Mucosa of rectum (tissue), 2 donors: ENCODE measurements at regions not wholly inside any gene's neighbourhood (a gene's known extent, or its start where the extent isn't known, plus 50 kb on each side); places are given as distances from the start of the nearest gene placed in this dataset.

Source experiments
- H3K27ac ChIP-seq, 2 donors: one replicate each; pipeline ENCODE4 v1.7.0; 2013; ENCODE audit warnings: inconsistent platforms in 2 of 2, low read depth in 2 of 2, low read length in 2 of 2
- H3K27me3 ChIP-seq, 2 donors: one replicate each; pipeline ENCODE4 v1.7.0; 2013; ENCODE audit warnings: low read length in 2 of 2; ENCODE audit not compliant: control insufficient read depth in 2 of 2, insufficient read depth in 2 of 2
- H3K36me3 ChIP-seq, 2 donors: one replicate each; pipeline ENCODE4 v1.7.0; 2013; ENCODE audit warnings: low read length in 2 of 2; ENCODE audit not compliant: control insufficient read depth in 2 of 2, insufficient read depth in 2 of 2
- H3K4me1 ChIP-seq, 2 donors: one replicate each; pipeline ENCODE4 v1.7.0; 2013; ENCODE audit warnings: low read length in 2 of 2, mild to moderate bottlenecking in 1 of 2; ENCODE audit not compliant: control insufficient read depth in 2 of 2, insufficient read depth in 2 of 2
- H3K4me3 ChIP-seq, 2 donors: one replicate each; pipeline ENCODE4 v1.7.0; 2013; ENCODE audit warnings: low read length in 2 of 2
- H3K9ac ChIP-seq, 2 donors: one replicate each; pipeline ENCODE4 v1.7.0; 2013; ENCODE audit warnings: low read length in 2 of 2, low read depth in 1 of 2, mild to moderate bottlenecking in 1 of 2
- H3K9me3 ChIP-seq, 2 donors: one replicate each; pipeline ENCODE4 v1.7.0; 2013; ENCODE audit warnings: low read length in 2 of 2; ENCODE audit not compliant: control insufficient read depth in 2 of 2
- donor health status: healthy.
- donor health status: Normal muscosa, but diverticular disease.

- Histone ChIP-seq H3K4me1 (peaks cover 4 to 11% of the 10 kb centered on the region in 2 donors), H3K9ac (no peak overlapping the region), H3K27ac (no peak overlapping the region), H3K9me3 (no peaks in the 10 kb centered on the region), H3K4me3 (no peak overlapping the region), H3K36me3 (no peaks in the 10 kb centered on the region), H3K27me3 (no peaks in the 10 kb centered on the region)
Observed at GRCh38 chr1:232274236-232274855, 355.6 kb downstream of the SIPA1L2 start.

DNA sequence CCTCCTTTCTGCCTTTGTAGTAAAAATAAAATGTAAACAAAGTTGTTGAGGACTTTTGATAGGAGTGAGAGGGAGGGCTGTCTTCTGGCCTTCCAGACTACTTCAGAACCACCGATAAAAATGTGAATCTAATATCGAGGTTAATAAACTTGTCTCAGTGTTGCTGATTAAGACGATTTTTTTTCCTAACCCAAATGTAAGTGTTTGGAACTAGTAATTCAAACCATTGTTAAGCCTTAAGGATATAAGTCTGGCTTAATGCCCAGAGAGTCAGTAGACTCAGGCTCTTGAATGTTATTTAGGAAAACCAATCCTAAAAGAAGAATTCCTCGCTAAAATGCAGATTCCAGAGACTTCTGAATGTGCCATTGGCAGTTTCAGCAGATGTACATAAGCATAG, 356.9 kb downstream of the SIPA1L2 start:
- no peak overlapping the region for H3K27ac ChIP-seq
- H3K9me3 ChIP-seq: no peaks in the 10 kb centered on the region

DNA sequence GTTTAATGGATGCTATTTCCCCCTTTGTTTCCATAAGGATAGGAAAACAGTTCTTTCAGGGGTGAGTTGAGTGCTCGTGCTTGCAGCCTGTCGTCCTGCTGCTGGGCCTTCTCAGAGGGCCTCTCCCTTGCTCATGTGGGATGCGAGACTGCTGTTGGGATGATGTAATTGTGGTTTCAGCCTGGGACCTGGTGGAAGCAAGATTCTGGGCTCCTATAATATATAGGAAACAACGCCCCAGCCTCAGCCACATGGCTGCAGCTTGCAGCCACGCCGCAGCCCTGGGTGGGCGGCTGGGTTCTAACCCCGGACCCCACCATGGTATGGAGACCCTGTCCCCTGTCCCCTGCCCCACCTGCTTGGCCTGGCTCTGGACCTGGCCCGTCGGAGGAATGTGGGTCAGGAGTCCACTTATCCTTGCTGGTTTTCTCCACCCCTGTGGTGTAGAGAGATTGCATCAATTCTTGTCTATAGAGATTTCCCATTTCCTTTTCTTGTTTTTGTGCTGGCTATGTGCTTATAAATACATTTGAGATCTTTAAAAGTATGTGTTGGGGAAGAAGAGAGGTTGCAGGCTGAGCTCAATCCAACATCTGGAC, 357.8 kb downstream of the SIPA1L2 start:
- Histone ChIP-seq H3K4me3 (no peak overlapping the region), H3K27me3 (no peaks in the 10 kb centered on the region), H3K4me1 (peaks cover 4 to 17% of the 10 kb centered on the region in 2 donors), H3K9ac (no peak overlapping the region), H3K9me3 (no peaks in the 10 kb centered on the region), H3K36me3 (no peaks in the 10 kb centered on the region), H3K27ac (no peak overlapping the region)

More for the DNA sequence above, 356.9 kb downstream of the SIPA1L2 start:
- no peak overlapping the region for H3K9ac ChIP-seq
- H3K4me3 ChIP-seq: no peak overlapping the region
- H3K27me3 ChIP-seq: no peaks in the 10 kb centered on the region
- H3K36me3 ChIP-seq: no peaks in the 10 kb centered on the region
- peaks cover 4 to 11% of the 10 kb centered on the region in 2 donors for H3K4me1 ChIP-seq

DNA sequence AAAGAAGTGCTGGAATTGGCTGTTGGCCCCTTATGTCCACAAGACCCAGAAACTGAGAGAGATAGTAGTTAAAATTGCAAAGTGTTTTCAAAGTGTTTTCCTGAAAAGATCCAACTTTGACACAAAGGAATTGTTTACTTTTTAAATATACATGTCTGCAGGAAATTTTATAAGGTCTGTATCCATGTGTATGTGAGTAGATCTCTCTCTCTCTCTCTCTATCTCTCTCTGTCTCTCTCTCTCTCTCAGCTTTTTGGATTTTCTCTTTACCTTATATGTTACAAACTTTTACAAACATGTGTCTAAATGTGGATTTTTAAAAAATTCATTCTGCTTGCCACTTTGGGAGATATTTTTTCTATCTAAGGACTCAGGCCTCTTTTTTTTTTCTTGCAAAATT, 358.6 kb downstream of the SIPA1L2 start:
- Histone ChIP-seq H3K27me3 (no peaks in the 10 kb centered on the region), H3K9ac (no peak overlapping the region), H3K27ac (no peak overlapping the region), H3K36me3 (no peaks in the 10 kb centered on the region), H3K4me3 (no peak overlapping the region), H3K4me1 (peaks cover 4 to 14% of the 10 kb centered on the region in 2 donors), H3K9me3 (no peaks in the 10 kb centered on the region)

DNA sequence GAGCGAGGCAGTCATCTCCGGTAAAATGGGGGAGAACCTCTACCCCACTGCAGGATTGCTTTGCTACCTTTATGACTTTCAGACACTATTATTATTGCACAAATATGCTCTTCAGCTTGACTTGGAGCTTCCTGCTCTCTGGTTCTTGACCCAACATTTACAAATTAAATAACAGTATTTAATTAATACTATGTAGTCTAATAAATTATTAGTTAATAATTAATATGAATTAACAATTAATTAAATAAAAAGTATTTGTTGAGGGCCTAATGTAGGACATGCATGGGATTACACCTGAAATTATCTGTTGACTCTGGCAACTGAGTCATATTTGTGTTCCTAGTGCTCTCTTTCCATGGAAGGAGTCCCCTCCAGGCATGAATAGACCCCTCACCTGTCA, 359.9 kb downstream of the SIPA1L2 start:
- H3K27me3 ChIP-seq: no peaks in the 10 kb centered on the region
- no peak overlapping the region for H3K4me3 ChIP-seq
- peaks cover 4 to 10% of the 10 kb centered on the region in 2 donors for H3K4me1 ChIP-seq
- no peaks in the 10 kb centered on the region for H3K9me3 ChIP-seq
- no peak overlapping the region for H3K27ac ChIP-seq
- no peak overlapping the region for H3K9ac ChIP-seq
- H3K36me3 ChIP-seq: no peaks in the 10 kb centered on the region

DNA sequence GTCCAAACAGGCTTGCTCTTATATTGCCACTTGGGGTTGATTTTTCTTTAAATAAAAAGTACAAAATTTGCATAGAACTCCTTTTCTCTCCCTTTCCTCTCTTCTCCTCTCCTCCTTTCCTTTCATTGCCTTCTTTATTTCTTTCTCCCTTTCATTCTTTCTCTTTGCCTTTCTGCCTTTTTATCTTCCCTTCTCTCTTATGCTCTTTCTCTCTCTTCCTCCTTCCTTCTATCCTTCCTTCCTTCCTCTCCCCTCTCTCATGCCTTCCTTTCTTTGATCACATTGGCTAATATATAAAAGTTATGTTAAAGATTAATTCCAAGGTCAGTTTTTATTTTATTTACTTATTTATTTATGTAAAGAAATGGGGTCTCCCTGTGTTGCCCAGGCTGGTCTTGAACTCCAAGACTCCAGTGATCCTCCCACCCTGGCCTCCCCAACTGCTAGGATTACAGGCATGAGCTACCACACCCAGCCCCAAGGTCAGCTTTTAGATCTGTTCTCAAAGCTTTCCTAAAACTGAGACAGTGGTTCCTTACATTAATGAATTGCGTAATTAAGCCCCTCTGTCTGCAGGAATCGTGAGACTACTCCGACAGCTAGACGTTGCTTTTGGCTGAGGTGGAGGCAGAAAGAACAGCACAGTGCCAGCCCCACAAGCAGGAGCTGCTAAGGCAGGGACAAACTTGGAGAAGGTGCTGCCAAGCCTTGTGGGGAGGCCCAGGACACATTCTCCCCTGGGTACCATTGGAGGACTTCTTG, 361.9 kb downstream of the SIPA1L2 start:
- H3K27ac ChIP-seq: no peak overlapping the region
- no peak overlapping the region for H3K9ac ChIP-seq
- H3K4me3 ChIP-seq: no peak overlapping the region
- H3K27me3 ChIP-seq: no peaks in the 10 kb centered on the region
- H3K36me3 ChIP-seq: no peaks in the 10 kb centered on the region
- H3K9me3 ChIP-seq: no peaks in the 10 kb centered on the region
- peaks cover 0 to 7% of the 10 kb centered on the region in 2 donors for H3K4me1 ChIP-seq

DNA sequence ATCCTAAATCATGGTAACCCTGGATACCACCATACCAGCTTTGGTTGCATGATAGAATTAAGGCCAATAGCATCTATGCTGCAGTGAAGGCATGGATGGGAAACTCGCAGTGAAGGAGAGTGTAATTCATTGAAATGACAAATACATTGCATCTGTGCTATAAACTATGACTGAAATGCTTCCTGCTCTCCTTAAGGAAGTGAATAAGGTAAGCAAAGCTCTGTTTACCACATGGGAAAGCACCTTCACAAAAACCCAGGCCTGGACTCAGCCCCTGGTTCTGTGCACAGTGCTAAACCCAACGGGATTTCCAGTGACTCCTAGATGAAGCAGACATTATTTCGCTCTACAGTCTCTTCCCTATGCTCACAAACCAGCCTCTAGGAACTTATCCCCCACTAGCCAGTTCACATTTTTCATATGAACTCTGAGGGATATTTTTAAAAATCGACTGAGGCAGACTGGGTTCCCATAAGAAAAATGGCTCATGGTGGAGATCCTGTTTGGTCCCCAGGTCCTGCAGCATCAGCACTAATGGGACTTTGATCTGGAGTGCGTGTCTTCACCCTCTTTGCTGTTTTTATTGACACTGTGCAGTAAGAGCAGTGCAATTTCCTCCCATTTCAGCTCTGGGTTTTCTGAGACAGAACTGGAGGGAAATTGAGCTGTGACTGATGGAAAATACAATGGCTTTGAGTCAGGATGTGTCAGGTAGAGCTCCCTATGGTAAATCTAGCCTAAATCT, 362.7 kb downstream of the SIPA1L2 start:
- Histone ChIP-seq H3K27me3 (no peaks in the 10 kb centered on the region), H3K9me3 (no peaks in the 10 kb centered on the region), H3K27ac (no peak overlapping the region), H3K36me3 (no peaks in the 10 kb centered on the region), H3K4me1 (peaks cover 0 to 7% of the 10 kb centered on the region in 2 donors), H3K4me3 (no peak overlapping the region), H3K9ac (no peak overlapping the region)

DNA sequence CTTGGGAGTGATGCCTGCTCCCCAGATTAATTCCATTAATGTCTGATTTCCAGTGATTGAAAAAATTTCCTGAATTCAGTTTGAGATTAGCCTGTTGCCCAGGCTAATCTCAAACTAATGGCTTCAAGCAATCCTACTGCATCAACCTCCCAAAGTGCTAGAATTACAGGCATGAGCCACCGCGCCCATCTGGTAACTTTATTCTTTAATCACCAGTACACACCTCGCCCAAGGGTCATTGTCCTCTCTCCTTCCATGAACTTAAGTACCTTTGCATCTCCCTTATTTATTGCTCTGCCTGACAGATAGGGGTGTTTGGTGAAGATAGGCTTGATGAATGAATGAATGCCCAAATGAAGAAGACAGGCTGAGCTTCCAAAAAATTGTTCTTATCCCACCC, 366.5 kb downstream of the SIPA1L2 start:
- H3K4me3 ChIP-seq: no peak overlapping the region
- H3K36me3 ChIP-seq: no peaks in the 10 kb centered on the region
- H3K27me3 ChIP-seq: no peaks in the 10 kb centered on the region
- no peak overlapping the region for H3K9ac ChIP-seq
- H3K9me3 ChIP-seq: no peaks in the 10 kb centered on the region
- H3K27ac ChIP-seq: no peak overlapping the region
- peaks cover 0 to 7% of the 10 kb centered on the region in 2 donors for H3K4me1 ChIP-seq

DNA sequence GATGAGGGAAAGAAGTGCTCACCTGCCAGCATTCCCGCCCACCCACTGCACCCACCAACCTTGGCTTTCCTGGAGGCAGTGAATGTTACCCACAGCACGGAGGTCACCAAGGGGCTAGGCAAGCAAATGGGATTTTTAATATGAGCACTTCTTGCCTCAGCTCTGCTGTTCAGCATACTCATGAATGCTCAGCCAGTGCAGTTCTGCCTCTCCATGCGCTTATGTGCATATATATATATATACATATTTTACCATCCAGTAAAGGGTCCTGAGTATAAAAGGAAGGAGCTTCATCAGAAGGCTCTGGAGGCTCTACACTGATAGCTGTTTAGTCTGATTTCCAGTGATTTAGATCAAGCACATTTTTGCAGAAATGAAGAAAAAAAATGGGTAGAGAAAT, 366.9 kb downstream of the SIPA1L2 start:
- no peaks in the 10 kb centered on the region for H3K36me3 ChIP-seq
- no peaks in the 10 kb centered on the region for H3K9me3 ChIP-seq
- H3K9ac ChIP-seq: no peak overlapping the region
- H3K4me1 ChIP-seq: peaks cover 0 to 7% of the 10 kb centered on the region in 2 donors
- H3K27me3 ChIP-seq: no peaks in the 10 kb centered on the region
- no peak overlapping the region for H3K27ac ChIP-seq
- no peak overlapping the region for H3K4me3 ChIP-seq

GRCh38 chr1:232260861-232261260, 369.1 kb downstream of the SIPA1L2 start:
- Histone ChIP-seq H3K4me3 (no peak overlapping the region), H3K27ac (no peak overlapping the region), H3K9ac (no peak overlapping the region), H3K4me1 (no peaks in the 10 kb centered on the region), H3K36me3 (no peaks in the 10 kb centered on the region), H3K9me3 (no peaks in the 10 kb centered on the region), H3K27me3 (no peaks in the 10 kb centered on the region)
